CD4-positive, alpha-beta T cell treated with Interleukin-10 for 1 hour (primary cell): ENCODE measurements at regions not wholly inside any gene's neighbourhood (a gene's known extent, or its start where the extent isn't known, plus 50 kb on each side); places are given as distances from the start of the nearest gene placed in this dataset.
"Not testable (repeated sequence)": the region's sequence is repeated elsewhere in the genome, so short reads cannot be mapped to it uniquely, and the experiment has no call there.

Experiments used
- DNase-seq: peaks from one replicate; pipeline ENCODE4 v3.0.0-alpha.2; 2020

- DNase-seq: no peak
Measured at GRCh38 chr1:208349694-208350330, 105.6 kb upstream of the PLXNA2 start.

DNA sequence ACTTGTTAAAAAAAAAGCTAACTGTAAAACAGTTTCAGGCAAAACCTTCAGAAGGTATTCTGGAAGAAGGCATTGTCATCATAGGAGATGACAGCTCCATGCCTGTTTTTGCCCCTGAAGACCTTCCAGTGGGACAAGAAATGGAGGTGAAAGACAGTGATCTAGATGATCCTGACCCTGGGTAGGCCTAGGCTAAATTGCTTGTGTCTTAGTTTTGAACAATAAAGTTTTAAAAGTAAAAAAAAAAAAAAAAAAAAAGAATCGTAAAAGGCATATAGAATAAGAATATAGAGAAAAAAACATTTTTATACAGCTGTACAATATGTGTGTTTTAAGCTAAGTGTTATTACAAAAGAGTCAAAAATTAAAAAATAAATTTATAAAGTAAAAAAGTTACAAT, 106.6 kb upstream of the PLXNA2 start:
- DNase-seq: no peak

- DNase-seq: no peak
Measured at GRCh38 chr1:208351838-208352237, 107.7 kb upstream of the PLXNA2 start.

DNA sequence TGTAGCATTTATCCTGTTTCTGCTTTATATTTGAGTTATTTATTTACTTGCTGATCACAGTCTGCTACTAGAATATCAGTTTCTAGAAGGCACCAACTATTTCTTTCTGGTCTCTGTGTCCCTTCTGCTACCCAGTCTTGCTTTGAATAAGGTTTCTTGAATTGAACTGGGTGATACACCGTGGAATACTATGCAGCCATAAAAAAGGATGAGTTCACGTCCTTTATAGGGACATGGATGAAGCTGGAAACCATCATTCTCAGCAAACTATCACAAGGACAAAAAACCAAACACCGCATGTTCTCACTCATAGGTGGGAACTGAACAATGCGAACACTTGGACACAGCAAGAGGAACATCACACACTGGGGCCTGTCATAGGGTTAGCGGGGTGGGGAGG, 109.6 kb upstream of the PLXNA2 start:
- not testable (repeated sequence) for DNase-seq

GRCh38 chr1:208357644-208358507, 113.7 kb upstream of the PLXNA2 start:
- DNase-seq: no peak

DNA sequence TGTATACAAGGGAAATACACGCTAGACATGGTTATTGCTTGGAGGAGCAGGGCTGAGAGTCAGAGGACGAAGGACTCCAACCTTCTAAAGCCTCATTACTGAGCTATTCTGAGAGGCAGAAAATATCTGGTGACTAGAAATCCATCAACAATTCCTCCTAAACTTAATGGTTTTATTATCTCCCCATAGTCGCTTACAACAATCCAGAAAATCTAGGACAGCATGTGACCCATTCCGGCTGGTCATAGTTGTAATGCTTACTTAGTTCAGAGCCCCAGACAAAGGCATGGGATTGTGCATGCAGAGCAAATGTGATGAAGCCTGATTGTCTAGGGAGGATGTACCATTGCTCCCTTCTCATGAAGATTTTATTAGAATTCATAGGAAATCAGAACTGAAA, 114.5 kb upstream of the PLXNA2 start:
- no peak for DNase-seq

DNA sequence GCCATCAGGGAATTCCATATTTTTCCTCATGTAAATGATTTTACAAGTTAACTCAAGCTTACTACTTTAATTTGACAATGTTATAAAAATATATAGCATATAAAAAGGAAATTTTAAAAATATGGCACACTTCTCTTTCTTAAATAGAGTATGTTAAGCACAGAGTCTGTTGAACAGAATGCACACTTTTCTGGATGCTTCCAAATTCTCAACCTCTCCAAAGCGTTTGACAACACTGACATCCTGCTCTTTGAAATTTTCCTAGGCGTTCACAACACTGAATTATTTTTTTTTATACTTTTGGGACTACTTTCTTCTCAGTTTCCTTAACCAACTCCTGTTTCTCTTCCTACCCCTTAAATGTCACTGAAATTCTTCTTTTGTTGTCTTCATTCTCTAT, 117.8 kb upstream of the PLXNA2 start:
- DNase-seq: no peak

- no peak for DNase-seq
Measured at GRCh38 chr1:208366559-208366958, 122.4 kb upstream of the PLXNA2 start.

DNA sequence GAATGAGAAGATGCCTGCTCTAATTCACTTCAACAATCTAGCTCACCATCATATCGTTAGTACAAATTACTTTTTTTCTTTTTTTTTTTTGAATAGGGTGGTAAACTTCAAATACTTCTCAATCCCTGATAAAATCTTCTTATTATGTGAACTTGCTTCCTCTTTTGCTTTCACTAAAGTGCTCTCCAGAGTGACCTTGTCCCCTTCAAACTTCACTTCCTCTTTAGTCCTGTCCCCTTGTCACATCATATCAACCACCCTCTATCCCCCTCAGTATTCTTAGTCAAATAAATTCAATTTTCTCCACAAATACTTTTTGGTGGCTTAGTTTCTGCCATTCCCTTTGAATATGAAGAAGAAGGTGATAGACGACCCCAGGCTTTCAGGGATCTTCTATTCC, 124.9 kb upstream of the PLXNA2 start:
- DNase-seq: no peak

GRCh38 chr1:208369658-208370057, 125.5 kb upstream of the PLXNA2 start:
- no peak for DNase-seq

DNA sequence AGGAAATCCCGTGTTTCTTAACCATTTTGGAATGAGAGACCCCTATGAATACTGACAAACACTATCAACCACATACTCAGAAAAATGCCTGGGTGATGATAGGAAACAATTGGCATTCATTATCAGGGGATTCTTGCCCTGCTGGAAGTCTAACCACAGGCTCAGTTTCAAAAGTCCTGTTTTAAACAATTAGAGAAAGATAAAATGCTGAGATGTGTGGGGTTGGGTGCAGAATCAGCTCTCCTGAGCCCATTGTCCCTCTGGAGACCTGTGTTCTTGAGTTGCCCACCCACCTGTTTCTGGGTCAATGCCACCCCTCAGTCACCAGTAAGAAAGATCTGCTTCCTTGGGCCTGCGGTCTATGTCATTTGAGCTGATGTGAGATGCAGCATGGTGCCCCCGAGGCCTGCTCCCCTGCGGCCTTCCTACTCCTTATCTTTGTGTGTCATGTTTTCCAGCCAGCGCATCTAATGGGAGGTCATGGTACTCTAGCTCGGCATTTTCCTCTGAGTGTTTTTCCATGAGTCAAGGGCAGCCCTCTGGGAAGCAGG, 130.3 kb upstream of the PLXNA2 start:
- DNase-seq: no peak

GRCh38 chr1:208381481-208381880, 137.3 kb upstream of the PLXNA2 start:
- no peak for DNase-seq

DNA sequence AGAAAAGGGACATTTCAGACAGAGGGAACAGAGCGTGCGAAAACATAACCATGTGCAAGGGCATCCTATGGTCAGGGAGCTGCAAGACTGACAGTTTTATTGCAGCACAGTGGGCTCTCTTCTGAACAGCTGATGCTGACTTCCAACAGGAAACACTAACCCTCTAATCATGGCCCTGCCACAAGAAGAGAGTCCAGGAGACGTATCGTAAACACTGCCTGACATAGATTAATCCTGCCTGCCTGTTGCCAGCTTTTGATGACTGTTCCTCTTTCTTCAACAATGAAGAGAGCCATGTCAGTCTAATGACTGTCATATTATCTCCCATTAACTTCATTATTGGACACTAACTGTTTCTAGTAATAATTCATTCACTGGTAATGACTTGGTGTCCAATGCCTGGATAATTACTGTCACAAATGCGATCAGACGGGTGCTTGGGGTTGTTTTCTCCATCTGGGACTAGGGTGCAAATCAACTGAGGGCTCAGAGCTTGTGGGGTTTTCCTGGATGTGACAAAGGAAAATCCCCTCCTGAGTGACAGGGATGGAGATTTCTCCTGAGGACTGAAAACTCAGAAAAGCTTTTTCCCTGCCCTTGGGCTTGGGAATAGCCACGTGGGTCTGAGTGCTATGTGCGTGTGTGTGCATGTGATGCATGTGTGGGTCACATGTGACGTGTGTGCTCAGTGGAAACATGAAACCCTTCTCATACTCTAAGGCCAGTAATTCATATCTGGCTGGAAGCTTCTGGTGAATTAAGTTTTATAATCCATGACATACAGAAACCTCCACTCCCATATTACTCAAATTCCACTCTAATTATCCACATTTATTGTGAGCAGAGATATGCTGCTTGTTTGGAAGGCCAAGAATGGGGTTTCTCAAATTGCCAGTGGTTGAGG, 144.0 kb upstream of the PLXNA2 start:
- no peak for DNase-seq

- DNase-seq: no peak
Measured at GRCh38 chr1:208393416-208393815, 149.2 kb upstream of the PLXNA2 start.

GRCh38 chr1:208393826-208394225, 149.6 kb upstream of the PLXNA2 start:
- no peak for DNase-seq

DNA sequence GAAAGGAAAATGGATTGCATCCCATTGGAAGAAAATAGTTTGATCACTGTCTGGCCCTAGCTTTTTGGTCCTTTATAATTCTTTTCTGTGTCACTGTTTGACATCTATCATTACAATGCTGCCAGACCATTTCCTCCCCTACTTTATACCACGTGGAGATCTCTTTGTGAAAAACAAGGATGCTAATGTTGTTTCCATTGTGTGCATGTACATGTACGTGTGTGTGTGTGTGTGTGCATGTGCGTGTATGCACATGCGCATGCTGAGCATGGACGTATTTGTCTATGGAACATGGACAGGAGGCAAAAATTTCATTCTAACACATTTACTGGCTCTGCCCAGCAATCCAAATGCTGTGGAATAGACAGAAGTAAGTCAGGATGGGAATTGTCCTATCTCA, 153.1 kb upstream of the PLXNA2 start:
- DNase-seq: no peak

DNA sequence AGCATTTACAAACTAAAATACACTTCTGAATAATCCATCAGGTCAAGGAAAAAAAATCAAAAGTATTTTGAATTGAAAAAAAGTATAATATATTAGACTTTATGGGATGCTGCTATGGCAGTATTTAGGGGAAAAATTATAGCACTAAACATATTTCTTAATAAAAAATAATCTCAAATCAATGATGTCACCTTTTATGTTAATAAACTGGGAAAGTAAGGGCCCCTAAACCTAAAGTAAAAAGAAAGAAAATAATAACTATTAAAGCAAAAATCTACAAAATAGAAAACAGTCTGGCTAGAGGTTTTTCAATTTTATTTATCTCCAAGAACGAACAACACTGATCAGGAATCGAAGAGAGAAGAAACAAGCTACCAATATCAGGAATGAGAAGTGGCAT, 160.8 kb upstream of the PLXNA2 start:
- DNase-seq: no peak

GRCh38 chr1:208409176-208409575, 165.0 kb upstream of the PLXNA2 start:
- DNase-seq: no peak

DNA sequence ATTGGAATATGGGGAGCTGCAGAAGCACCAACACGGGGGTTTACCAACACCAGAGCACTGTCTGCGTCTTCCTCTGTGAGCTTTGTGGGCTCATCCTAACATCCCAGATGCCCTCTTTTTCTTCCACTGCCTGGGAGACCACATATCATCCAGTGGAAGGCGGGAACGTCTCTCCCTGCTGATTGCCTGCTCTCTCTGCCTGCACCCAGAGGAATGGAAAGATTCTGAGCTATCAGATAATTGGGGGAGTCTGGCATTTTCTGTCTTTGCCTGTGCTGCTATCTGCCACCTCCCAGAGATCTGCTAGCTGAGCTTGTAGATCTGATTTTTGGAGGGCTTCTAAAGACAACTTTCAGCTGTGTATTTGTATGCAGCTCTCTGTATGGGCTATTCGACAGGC, 166.2 kb upstream of the PLXNA2 start:
- DNase-seq: no peak

- DNase-seq: no peak
Measured at GRCh38 chr1:208413006-208413405, 168.8 kb upstream of the PLXNA2 start.

DNA sequence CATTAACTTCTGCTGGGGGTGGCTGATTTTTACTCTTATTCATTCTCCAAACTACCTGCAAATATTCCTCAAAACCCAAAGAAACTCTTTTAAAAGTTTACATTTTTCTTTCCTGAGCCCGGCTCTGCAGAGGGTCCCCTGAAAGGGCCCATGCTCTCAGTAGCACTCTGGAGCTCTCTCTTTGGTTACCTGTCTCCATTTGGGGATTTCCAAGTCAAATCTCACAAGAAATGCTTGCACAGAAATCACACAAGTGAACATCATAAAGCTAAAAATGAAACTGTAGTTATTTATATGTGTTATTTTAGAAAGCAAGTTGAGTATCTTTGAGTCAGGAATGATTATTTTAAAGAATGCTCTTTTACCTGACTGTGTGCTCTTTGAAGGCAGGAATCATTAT, 174.5 kb upstream of the PLXNA2 start:
- no peak for DNase-seq

- DNase-seq: no peak
Measured at GRCh38 chr1:208419746-208420420, 175.7 kb upstream of the PLXNA2 start.

GRCh38 chr1:208420696-208421095, 176.5 kb upstream of the PLXNA2 start:
- no peak for DNase-seq
